ENCODE measurements at regions not wholly inside any gene's neighbourhood (a gene's known extent, or its start where the extent isn't known, plus 50 kb on each side); places are given as distances from the start of the nearest gene placed in this dataset.

DNA sequence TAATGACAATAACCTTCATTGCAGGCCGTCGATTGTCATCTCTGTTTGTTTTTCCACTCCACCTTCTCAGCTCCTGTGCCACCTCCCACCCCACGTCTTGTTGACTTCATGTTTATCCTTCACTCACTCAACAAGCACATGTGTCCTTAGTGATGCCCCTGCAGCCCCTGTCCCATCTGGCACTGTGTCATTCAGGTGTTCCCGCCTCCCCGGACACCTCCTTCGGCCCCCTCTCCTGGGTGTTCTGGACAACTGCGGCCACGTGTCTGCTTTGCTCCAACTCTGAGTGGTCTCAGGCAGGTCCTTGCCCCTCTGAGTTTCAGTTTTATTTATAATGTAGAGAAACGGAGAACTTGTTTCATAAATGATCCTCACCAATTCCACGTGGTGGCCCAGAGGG is 91.0 kb upstream of the COL5A1 start:
- 91% methylated on average over 10 of the region's 10 CpGs for WGBS, 2 donors
- no peaks in the 10 kb centered on the region for H3K36me3 ChIP-seq
- H3K4me1 ChIP-seq: peaks cover 0 to 70% (median 16%) of the 10 kb centered on the region in 4 donors
- DNase-seq (ENCODE audit: low spot score in 2 of 2): no peak
- no peak overlapping the region for H3K4me3 ChIP-seq
- TF ChIP-seq EP300 (IDR thresholded peaks at IDR 0.05): no peak
- TF ChIP-seq, protein P1, sequence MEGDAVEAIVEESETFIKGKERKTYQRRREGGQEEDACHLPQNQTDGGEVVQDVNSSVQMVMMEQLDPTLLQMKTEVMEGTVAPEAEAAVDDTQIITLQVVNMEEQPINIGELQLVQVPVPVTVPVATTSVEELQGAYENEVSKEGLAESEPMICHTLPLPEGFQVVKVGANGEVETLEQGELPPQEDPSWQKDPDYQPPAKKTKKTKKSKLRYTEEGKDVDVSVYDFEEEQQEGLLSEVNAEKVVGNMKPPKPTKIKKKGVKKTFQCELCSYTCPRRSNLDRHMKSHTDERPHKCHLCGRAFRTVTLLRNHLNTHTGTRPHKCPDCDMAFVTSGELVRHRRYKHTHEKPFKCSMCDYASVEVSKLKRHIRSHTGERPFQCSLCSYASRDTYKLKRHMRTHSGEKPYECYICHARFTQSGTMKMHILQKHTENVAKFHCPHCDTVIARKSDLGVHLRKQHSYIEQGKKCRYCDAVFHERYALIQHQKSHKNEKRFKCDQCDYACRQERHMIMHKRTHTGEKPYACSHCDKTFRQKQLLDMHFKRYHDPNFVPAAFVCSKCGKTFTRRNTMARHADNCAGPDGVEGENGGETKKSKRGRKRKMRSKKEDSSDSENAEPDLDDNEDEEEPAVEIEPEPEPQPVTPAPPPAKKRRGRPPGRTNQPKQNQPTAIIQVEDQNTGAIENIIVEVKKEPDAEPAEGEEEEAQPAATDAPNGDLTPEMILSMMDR (IDR thresholded peaks at IDR 0.05): no peak
- no peak for TF ChIP-seq POLR2A (IDR thresholded peaks at IDR 0.05)
- H3K9me3 ChIP-seq: no peaks in the 10 kb centered on the region
- H3K27me3 ChIP-seq: no peaks in the 10 kb centered on the region
- H3K27ac ChIP-seq: no peak overlapping the region

DNA sequence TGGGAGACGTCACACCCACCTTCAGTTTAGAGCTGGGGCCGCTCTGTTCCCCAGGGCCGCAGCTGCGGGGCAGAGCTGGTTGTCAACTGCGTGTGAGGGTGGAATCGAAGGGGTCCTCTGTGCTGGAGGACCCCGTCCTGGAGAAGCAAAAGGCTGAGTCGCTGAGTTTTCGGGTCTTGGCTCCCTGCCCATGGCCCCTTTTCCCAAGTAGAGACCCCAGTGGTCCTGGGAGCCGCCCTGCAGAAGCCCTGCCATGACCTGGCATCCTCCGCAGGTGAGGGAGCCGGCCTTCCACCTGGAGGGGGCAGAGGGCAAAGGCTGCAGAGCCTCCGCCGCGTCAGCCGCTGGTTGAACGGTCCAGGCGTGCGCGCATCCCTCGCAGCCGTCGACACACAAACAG is 90.4 kb upstream of the COL5A1 start:
- H3K4me1 ChIP-seq: peaks cover 0 to 64% (median 11%) of the 10 kb centered on the region in 4 donors
- no peaks in the 10 kb centered on the region for H3K9me3 ChIP-seq
- 94 to 96% methylated on average over 22 to 23 of the region's 23 CpGs for WGBS, 2 donors
- no peak overlapping the region for H3K27ac ChIP-seq
- DNase-seq (ENCODE audit: low spot score in 2 of 2): no peak
- H3K4me3 ChIP-seq: no peak overlapping the region
- no peaks in the 10 kb centered on the region for H3K36me3 ChIP-seq
- TF ChIP-seq, protein P1 (IDR thresholded peaks at IDR 0.05): no peak
- no peaks in the 10 kb centered on the region for H3K27me3 ChIP-seq

DNA sequence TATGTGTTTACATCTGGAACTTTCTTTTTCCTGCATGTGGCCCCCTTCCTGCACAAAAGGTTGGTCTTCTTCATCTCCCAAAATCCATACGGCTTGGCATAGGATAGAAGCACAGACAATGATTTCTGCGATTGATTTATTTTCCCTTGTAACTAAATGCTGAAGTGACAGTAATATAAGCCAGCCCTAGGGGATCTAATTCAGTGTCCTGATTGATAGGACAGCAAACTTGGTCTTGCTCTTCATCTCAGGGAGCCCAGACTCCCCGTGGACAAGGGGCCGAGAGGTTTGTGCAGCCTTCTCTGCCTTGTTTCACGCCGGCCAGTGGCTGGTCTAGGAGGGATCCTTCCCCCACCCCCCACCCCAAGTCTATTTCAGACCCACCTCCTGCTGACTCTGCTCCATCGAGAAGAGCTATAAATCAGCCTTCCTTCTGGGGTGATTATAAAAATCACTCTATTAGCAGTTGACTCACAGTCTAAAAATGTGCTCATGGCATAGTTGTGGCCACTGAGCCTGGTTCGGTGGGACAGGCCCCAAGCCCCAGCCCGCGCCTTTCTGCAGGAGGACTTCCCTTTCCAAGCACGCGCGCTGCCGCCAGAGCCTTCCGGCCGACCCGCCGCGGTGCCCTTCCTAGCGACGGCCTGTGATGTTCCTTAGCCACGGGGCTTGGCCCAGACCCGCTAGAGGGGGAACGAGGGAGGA is 89.8 kb upstream of the COL5A1 start:
- H3K4me3 ChIP-seq: no peak overlapping the region
- no peaks in the 10 kb centered on the region for H3K36me3 ChIP-seq
- no peak for TF ChIP-seq EP300 (IDR thresholded peaks at IDR 0.05)
- TF ChIP-seq, protein P1 (IDR thresholded peaks at IDR 0.05): no peak
- TF ChIP-seq POLR2A (IDR thresholded peaks at IDR 0.05): no peak
- 31 to 39% methylated on average over 23 to 24 of the region's 24 CpGs for WGBS, 2 donors
- peaks cover 0 to 58% (median 9%) of the 10 kb centered on the region in 4 donors for H3K4me1 ChIP-seq
- no peak for DNase-seq (ENCODE audit: low spot score in 2 of 2)
- no peak overlapping the region for H3K27ac ChIP-seq
- H3K27me3 ChIP-seq: no peaks in the 10 kb centered on the region
- no peaks in the 10 kb centered on the region for H3K9me3 ChIP-seq

DNA sequence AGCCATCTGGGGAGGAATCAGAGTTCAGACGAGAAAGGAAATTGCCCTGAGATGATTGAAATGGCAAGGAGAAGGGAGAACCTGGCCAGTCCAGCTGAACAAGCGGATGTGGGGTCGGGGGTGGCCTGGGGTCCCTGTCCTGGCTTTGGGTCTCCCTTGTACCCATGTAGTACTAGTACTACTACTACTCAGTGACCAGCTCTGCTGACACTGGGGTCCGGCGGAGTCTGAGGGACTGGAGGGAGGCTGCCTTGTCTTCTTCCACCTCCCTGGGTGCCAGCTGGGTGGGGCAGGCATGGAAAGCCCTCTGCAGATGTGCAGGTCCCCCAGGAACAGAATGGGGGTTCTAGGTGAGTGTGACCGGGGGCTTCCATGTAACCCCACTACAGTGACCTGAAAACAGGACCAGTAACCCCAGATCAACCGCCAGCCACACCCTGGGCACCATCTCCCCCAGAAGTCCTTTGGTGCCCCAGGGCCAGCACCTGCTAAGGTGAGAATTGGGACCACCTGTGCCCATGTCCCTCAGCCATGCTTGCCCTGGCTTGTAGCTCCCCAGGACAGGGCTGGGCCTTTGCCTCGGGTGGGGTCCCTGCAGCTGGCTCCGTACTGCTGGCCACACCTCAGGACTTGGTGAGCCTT is 89.1 kb upstream of the COL5A1 start:
- no peaks in the 10 kb centered on the region for H3K36me3 ChIP-seq
- H3K4me3 ChIP-seq: no peak overlapping the region
- WGBS, 2 donors: 63 to 78% methylated on average over 8 of the region's 9 CpGs
- H3K27ac ChIP-seq: no peak overlapping the region
- no peaks in the 10 kb centered on the region for H3K27me3 ChIP-seq
- no peak for DNase-seq (ENCODE audit: low spot score in 2 of 2)
- no peaks in the 10 kb centered on the region for H3K9me3 ChIP-seq
- TF ChIP-seq, protein P1 (IDR thresholded peaks at IDR 0.05): no peak
- TF ChIP-seq POLR2A (IDR thresholded peaks at IDR 0.05) (no peak), EP300 (IDR thresholded peaks at IDR 0.05) (no peak)
- peaks cover 0 to 53% (median 9%) of the 10 kb centered on the region in 4 donors for H3K4me1 ChIP-seq

DNA sequence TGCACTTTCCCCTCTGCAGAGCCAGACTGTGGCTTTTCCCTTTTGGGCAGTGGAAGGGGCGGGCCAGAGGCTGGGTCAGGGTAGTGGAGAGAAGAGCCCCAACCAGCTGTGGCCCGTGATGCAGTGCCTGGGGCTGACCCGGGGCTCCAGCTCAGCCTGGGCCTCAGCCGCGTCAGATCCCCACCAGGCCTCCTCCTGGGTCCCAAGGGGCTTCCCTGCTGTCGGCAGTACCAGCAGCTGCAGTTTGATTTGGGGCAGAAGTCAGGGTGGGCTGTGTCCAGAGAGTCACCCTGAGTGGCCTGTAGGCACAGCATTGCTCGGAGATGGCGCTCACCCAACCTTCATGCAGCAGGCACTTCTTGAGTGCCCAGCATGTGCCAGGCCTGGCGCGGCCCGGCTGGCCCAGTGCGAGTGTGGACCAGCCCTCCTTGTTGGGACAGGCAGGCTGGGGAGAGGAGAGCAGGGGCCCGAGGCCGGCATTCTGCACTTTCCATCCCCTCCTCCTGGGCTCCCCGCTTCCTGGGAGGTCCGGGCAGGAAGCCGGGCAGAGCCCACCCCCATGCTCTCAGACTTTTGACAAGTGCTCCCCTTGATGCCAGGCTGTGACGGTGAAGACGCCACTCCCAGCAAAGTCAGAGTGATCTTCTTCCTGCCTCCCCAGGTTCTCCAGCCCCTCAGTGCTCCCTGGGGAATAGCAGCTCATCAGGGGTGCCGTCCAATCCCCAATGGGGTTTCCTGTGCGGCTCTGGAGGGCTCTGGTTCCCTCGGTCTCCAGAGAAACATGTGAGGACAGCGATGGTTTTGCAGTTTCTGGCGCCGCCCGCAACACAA is 88.3 kb upstream of the COL5A1 start:
- Histone ChIP-seq H3K9me3 (no peaks in the 10 kb centered on the region), H3K4me3 (no peak overlapping the region), H3K4me1 (peaks cover 0 to 50% (median 9%) of the 10 kb centered on the region in 4 donors), H3K27ac (no peak overlapping the region), H3K36me3 (no peaks in the 10 kb centered on the region), H3K27me3 (no peaks in the 10 kb centered on the region)
- TF ChIP-seq, protein P1 (IDR thresholded peaks at IDR 0.05): no peak
- TF ChIP-seq EP300 (IDR thresholded peaks at IDR 0.05) (no peak), POLR2A (IDR thresholded peaks at IDR 0.05) (no peak)
- 76 to 93% methylated on average over 17 to 24 of the region's 26 CpGs for WGBS, 2 donors
- DNase-seq (ENCODE audit: low spot score in 2 of 2): no peak
